DOHH2 (cell line): ENCODE measurements at regions not wholly inside any gene's neighbourhood (a gene's known extent, or its start where the extent isn't known, plus 50 kb on each side); places are given as distances from the start of the nearest gene placed in this dataset.

Experiments
- H3F3A ChIP-seq: fragments of 200-600 bp; sonication (generic), shearing (Covaris generic); 2 replicates; pipeline ENCODE4 v1.6.0; 2016; ENCODE audit warnings: antibody characterized with exemption, mild to moderate bottlenecking; ENCODE audit not compliant: control insufficient read depth, insufficient read depth
- H3K27ac ChIP-seq: fragments of 200-600 bp; sonication (generic); 2 replicates; pipeline ENCODE4 v1.5.1; 2014; ENCODE audit warnings: low read depth, mild to moderate bottlenecking, low read length, moderate library complexity
- H3K27me3 ChIP-seq: fragments of 200-600 bp; sonication (generic); 2 replicates; pipeline ENCODE4 v1.6.1; 2014; ENCODE audit warnings: mild to moderate bottlenecking, low read length, mixed read lengths; ENCODE audit not compliant: control insufficient read depth
- H3K36me3 ChIP-seq: fragments of 200-600 bp; sonication (generic); 2 replicates; pipeline ENCODE4 v1.6.1; 2014; ENCODE audit warnings: mild to moderate bottlenecking, low read length, moderate library complexity, mixed read lengths; ENCODE audit not compliant: control insufficient read depth
- H3K4me1 ChIP-seq: fragments of 200-600 bp; sonication (generic); 2 replicates; pipeline ENCODE4 v1.6.1; 2014; ENCODE audit warnings: mild to moderate bottlenecking, low read length, mixed read lengths; ENCODE audit not compliant: control insufficient read depth
- H3K4me2 ChIP-seq: fragments of 200-600 bp; sonication (generic); 2 replicates; pipeline ENCODE4 v1.6.0; 2014; ENCODE audit warnings: mild to moderate bottlenecking, low read length, moderate library complexity
- H3K4me3 ChIP-seq: fragments of 200-600 bp; sonication (generic); 2 replicates; pipeline ENCODE4 v1.5.1; 2014; ENCODE audit warnings: mild to moderate bottlenecking, low read length, mixed read lengths
- H3K79me2 ChIP-seq: fragments of 200-600 bp; sonication (generic); 2 replicates; pipeline ENCODE4 v1.6.1; 2014; ENCODE audit warnings: mild to moderate bottlenecking, low read length, mixed read lengths; ENCODE audit not compliant: control insufficient read depth
- H3K9me2 ChIP-seq: fragments of 200-600 bp; sonication (generic); replicated peaks from 2 replicates; pipeline ENCODE4 v1.6.1; 2014; ENCODE audit warnings: mild to moderate bottlenecking, low read length, mixed read lengths; ENCODE audit not compliant: control insufficient read depth
- H3K9me3 ChIP-seq: fragments of 200-600 bp; sonication (generic); 2 replicates; pipeline ENCODE4 v1.6.1; 2014; ENCODE audit warnings: antibody characterized with exemption, low read length, mixed read lengths; ENCODE audit not compliant: control insufficient read depth, insufficient read depth
- H4K20me1 ChIP-seq: fragments of 200-600 bp; sonication (generic); 2 replicates; pipeline ENCODE4 v1.6.0; 2014; ENCODE audit warnings: low read depth, mild to moderate bottlenecking, antibody characterized with exemption, low read length, moderate library complexity; ENCODE audit not compliant: control insufficient read depth, insufficient read depth
- CTCF ChIP-seq: fragments of 200-600 bp; sonication (generic); IDR thresholded peaks from one replicate; pipeline ENCODE4 v1.5.1; 2014; ENCODE audit warnings: antibody characterized with exemption, mild to moderate bottlenecking, low read depth, low read length; ENCODE audit not compliant: poor library complexity, severe bottlenecking
- EZH2phosphoT487 ChIP-seq: fragments of 200-600 bp; sonication (generic); IDR thresholded peaks from 2 replicates; pipeline ENCODE4 v1.6.1; 2017; ENCODE audit warnings: borderline replicate concordance, mild to moderate bottlenecking, antibody characterized with exemption, low read length, moderate library complexity, mixed read lengths

- no peak overlapping the region for H3K27ac ChIP-seq
Measured at GRCh38 chr4:175339100-175339707, 421.0 kb downstream of the ADAM29 start.

GRCh38 chr4:175341203-175341755 is 423.1 kb downstream of the ADAM29 start:
- H4K20me1 ChIP-seq = no peaks in the 10 kb centered on the region
- no peaks in the 10 kb centered on the region for H3K4me1 ChIP-seq
- no peak overlapping the region for H3K4me2 ChIP-seq
- no peaks in the 10 kb centered on the region for H3K27me3 ChIP-seq
- H3K36me3 ChIP-seq = no peaks in the 10 kb centered on the region
- H3F3A ChIP-seq = no peaks in the 10 kb centered on the region
- H3K9me3 ChIP-seq = no peaks in the 10 kb centered on the region
- TF ChIP-seq CTCF (no peak), EZH2phosphoT487 (no peak)
- H3K4me3 ChIP-seq = no peak overlapping the region
- no peak overlapping the region for H3K27ac ChIP-seq
- no peaks in the 10 kb centered on the region for H3K79me2 ChIP-seq
- H3K9me2 ChIP-seq = no peaks in the 10 kb centered on the region

More at GRCh38 chr4:175339100-175339707, 421.0 kb downstream of the ADAM29 start:
- no peaks in the 10 kb centered on the region for H3K9me3 ChIP-seq
- no peak overlapping the region for H3K4me2 ChIP-seq
- no peaks in the 10 kb centered on the region for H4K20me1 ChIP-seq
- no peak overlapping the region for H3K4me3 ChIP-seq
- H3F3A ChIP-seq = no peaks in the 10 kb centered on the region
- H3K27me3 ChIP-seq = no peaks in the 10 kb centered on the region
- no peak for TF ChIP-seq CTCF
- TF ChIP-seq EZH2phosphoT487 = no peak
- H3K36me3 ChIP-seq = no peaks in the 10 kb centered on the region
- H3K4me1 ChIP-seq = no peaks in the 10 kb centered on the region
- no peaks in the 10 kb centered on the region for H3K9me2 ChIP-seq
- no peaks in the 10 kb centered on the region for H3K79me2 ChIP-seq

GRCh38 chr4:175346376-175346775 is 428.2 kb downstream of the ADAM29 start:
- Histone ChIP-seq H3F3A (no peaks in the 10 kb centered on the region), H3K36me3 (no peaks in the 10 kb centered on the region), H3K79me2 (no peaks in the 10 kb centered on the region), H4K20me1 (no peaks in the 10 kb centered on the region), H3K9me3 (no peaks in the 10 kb centered on the region), H3K4me3 (no peak overlapping the region), H3K4me2 (no peak overlapping the region), H3K9me2 (no peaks in the 10 kb centered on the region), H3K4me1 (no peaks in the 10 kb centered on the region), H3K27me3 (no peaks in the 10 kb centered on the region), H3K27ac (no peak overlapping the region)
- TF ChIP-seq EZH2phosphoT487 = no peak
- no peak for TF ChIP-seq CTCF
